ENCODE measurements at regions not wholly inside any gene's neighbourhood (a gene's known extent, or its start where the extent isn't known, plus 50 kb on each side); places are given as distances from the start of the nearest gene placed in this dataset.

DNA sequence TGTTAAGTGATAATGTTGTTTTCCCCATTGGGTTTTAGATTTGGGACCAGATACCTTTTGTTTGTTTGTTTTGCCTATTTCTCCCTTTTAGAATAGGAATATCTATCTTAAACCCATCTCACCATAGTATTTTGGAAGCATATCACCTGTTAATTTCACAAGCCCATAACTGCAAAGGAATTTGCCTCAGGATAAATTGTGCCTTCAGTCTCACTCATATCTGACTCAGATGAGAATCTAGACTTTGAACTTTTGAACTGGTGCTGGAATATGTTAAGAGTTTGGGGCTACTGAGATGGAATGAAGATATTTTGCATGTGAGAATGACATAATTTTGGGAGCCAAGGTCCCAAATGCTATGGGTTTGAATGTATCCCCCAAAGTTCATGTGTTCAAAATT lies 607.4 kb downstream of the HACE1 start:
- ChIA-PET POLR2A (no interaction called here), CTCF (interaction anchor here (0.6 kb wide), 1 partner anchor 40 kb away, joined by 3 read pairs; no protein-coding TSS in a partner anchor)
- Histone ChIP-seq H3K27ac (ENCODE audit: insufficient read depth in 1 of 2, low read depth in 1 of 2, low read length in 2 of 2, poor library complexity in 1 of 2, severe bottlenecking in 2 of 2) (no peak overlapping the region), H3K9me3 (ENCODE audit: control extremely low read depth in 1 of 5, control insufficient read depth in 4 of 5, insufficient read depth in 2 of 5, low read depth in 1 of 5, low read length in 4 of 5) (peaks cover 0 to 2% (median 0%) of the 10 kb centered on the region in 5 experiments), H3K27me3 (replicated peaks in 2 of 5; ENCODE audit: control insufficient read depth in 4 of 5, insufficient read depth in 5 of 5, low read length in 4 of 5) (peaks cover 0 to 3% (median 0%) of the 10 kb centered on the region in 5 experiments), H3K36me3 (ENCODE audit: control insufficient read depth in 4 of 4, insufficient read depth in 4 of 4, low read length in 3 of 4) (no peaks in the 10 kb centered on the region), H3K4me1 (ENCODE audit: control extremely low read depth in 1 of 4, control insufficient read depth in 4 of 4, insufficient read depth in 4 of 4, low read length in 3 of 4) (no peaks in the 10 kb centered on the region), H3K4me3 (ENCODE audit: control insufficient read depth in 1 of 7, extremely low read depth in 1 of 7, insufficient read depth in 4 of 7, low read depth in 2 of 7, low read length in 6 of 7) (no peak overlapping the region)
- no peak for DNase-seq

DNA sequence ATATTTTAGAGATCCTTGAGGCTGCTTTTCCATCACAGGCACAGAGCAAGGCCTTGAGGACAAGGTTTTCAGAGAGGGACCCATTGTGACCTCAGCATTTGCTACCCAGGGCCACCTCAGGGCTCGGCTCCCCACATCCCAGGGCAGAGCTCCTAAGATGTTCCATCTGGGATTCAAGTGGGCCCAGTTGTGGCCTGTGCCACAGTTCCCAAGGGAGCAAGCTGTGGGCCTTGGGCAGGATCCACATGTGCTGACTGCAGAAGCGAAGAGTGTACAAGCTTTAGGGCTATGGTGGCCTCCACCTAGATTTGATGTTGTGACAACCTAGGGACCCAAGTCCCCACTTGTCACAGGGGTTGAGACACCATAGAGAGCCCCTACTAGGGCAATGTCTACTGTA lies 608.1 kb downstream of the HACE1 start:
- ChIA-PET POLR2A (no interaction called here), CTCF (no interaction called here)
- peaks cover 0 to 1% (median 0%) of the 10 kb centered on the region in 5 experiments for H3K27me3 ChIP-seq (replicated peaks in 2 of 5; ENCODE audit: control insufficient read depth in 4 of 5, insufficient read depth in 5 of 5, low read length in 4 of 5)
- 71% methylated on average over 2 of the region's 2 CpGs for WGBS (ENCODE audit: insufficient coverage)
- H3K36me3 ChIP-seq (ENCODE audit: control insufficient read depth in 4 of 4, insufficient read depth in 4 of 4, low read length in 3 of 4): no peaks in the 10 kb centered on the region
- no peak overlapping the region for H3K4me3 ChIP-seq (ENCODE audit: control insufficient read depth in 1 of 7, extremely low read depth in 1 of 7, insufficient read depth in 4 of 7, low read depth in 2 of 7, low read length in 6 of 7)
- peaks cover 0 to 2% (median 0%) of the 10 kb centered on the region in 5 experiments for H3K9me3 ChIP-seq (ENCODE audit: control extremely low read depth in 1 of 5, control insufficient read depth in 4 of 5, insufficient read depth in 2 of 5, low read depth in 1 of 5, low read length in 4 of 5)
- no peak overlapping the region for H3K27ac ChIP-seq (ENCODE audit: insufficient read depth in 1 of 2, low read depth in 1 of 2, low read length in 2 of 2, poor library complexity in 1 of 2, severe bottlenecking in 2 of 2)
- no peaks in the 10 kb centered on the region for H3K4me1 ChIP-seq (ENCODE audit: control extremely low read depth in 1 of 4, control insufficient read depth in 4 of 4, insufficient read depth in 4 of 4, low read length in 3 of 4)
- DNase-seq: no peak

DNA sequence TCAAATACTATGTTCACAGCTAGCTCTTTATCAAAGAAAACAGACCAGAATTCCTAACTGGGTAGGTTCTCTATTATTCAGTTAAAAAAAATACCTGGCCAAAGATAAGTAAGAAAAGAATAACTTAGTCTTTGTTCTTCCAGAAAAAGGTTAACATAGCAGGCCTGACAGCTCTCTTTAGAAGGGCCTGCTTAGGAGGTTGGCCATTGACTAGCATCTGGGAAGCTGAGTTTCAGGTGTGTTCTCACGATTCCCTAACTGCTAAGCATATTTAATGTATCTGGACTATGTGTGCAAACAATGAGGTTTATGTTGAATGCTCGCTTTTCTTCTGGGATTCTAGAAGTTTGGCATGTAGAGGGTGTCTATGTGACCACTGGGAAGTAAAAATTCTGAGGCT lies 618.9 kb downstream of the HACE1 start:
- POLR2A ChIA-PET: no interaction called here

DNA sequence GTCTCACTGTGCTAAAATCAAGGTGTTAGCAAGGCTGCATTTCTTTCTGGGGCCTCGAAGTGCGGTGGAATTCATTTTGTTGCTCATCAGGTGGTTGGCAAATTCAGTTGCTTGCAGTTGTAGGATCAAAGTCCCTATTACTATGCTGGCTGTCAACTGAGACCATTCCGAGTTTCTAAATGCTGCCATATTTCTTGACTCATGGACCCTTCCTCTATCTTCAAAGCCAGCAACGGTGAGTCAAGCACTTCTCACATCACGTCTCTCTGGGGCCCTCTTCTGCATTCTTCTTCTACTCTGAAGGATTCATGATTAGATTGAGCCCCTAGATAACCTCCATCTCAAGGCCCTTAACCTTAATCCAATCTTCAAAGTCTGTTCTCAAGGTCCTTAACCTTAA lies 619.7 kb downstream of the HACE1 start:
- no peak for DNase-seq
- 95% methylated on average over 4 of the region's 5 CpGs for WGBS (ENCODE audit: insufficient coverage)
- H3K36me3 ChIP-seq (ENCODE audit: control insufficient read depth in 4 of 4, insufficient read depth in 4 of 4, low read length in 3 of 4): no peaks in the 10 kb centered on the region
- peaks cover 0 to 1% (median 0%) of the 10 kb centered on the region in 5 experiments for H3K27me3 ChIP-seq (replicated peaks in 2 of 5; ENCODE audit: control insufficient read depth in 4 of 5, insufficient read depth in 5 of 5, low read length in 4 of 5)
- H3K4me3 ChIP-seq (ENCODE audit: control insufficient read depth in 1 of 7, extremely low read depth in 1 of 7, insufficient read depth in 4 of 7, low read depth in 2 of 7, low read length in 6 of 7): no peak overlapping the region
- CTCF ChIA-PET: no interaction called here
- no peak overlapping the region for H3K27ac ChIP-seq (ENCODE audit: insufficient read depth in 1 of 2, low read depth in 1 of 2, low read length in 2 of 2, poor library complexity in 1 of 2, severe bottlenecking in 2 of 2)
- H3K9me3 ChIP-seq (ENCODE audit: control extremely low read depth in 1 of 5, control insufficient read depth in 4 of 5, insufficient read depth in 2 of 5, low read depth in 1 of 5, low read length in 4 of 5): no peaks in the 10 kb centered on the region
- POLR2A ChIA-PET: no interaction called here
- no peaks in the 10 kb centered on the region for H3K4me1 ChIP-seq (ENCODE audit: control extremely low read depth in 1 of 4, control insufficient read depth in 4 of 4, insufficient read depth in 4 of 4, low read length in 3 of 4)

More for the DNA sequence above, 618.9 kb downstream of the HACE1 start:
- no peak for DNase-seq
- H3K27me3 ChIP-seq (replicated peaks in 2 of 5; ENCODE audit: control insufficient read depth in 4 of 5, insufficient read depth in 5 of 5, low read length in 4 of 5): peaks cover 0 to 1% (median 0%) of the 10 kb centered on the region in 5 experiments
- H3K4me3 ChIP-seq (ENCODE audit: control insufficient read depth in 1 of 7, extremely low read depth in 1 of 7, insufficient read depth in 4 of 7, low read depth in 2 of 7, low read length in 6 of 7): no peak overlapping the region
- no peaks in the 10 kb centered on the region for H3K9me3 ChIP-seq (ENCODE audit: control extremely low read depth in 1 of 5, control insufficient read depth in 4 of 5, insufficient read depth in 2 of 5, low read depth in 1 of 5, low read length in 4 of 5)
- H3K27ac ChIP-seq (ENCODE audit: insufficient read depth in 1 of 2, low read depth in 1 of 2, low read length in 2 of 2, poor library complexity in 1 of 2, severe bottlenecking in 2 of 2): no peak overlapping the region
- H3K36me3 ChIP-seq (ENCODE audit: control insufficient read depth in 4 of 4, insufficient read depth in 4 of 4, low read length in 3 of 4): no peaks in the 10 kb centered on the region
- WGBS (ENCODE audit: insufficient coverage): 100% methylated on average over 1 of the region's 2 CpGs
- CTCF ChIA-PET: no interaction called here
- no peaks in the 10 kb centered on the region for H3K4me1 ChIP-seq (ENCODE audit: control extremely low read depth in 1 of 4, control insufficient read depth in 4 of 4, insufficient read depth in 4 of 4, low read length in 3 of 4)

DNA sequence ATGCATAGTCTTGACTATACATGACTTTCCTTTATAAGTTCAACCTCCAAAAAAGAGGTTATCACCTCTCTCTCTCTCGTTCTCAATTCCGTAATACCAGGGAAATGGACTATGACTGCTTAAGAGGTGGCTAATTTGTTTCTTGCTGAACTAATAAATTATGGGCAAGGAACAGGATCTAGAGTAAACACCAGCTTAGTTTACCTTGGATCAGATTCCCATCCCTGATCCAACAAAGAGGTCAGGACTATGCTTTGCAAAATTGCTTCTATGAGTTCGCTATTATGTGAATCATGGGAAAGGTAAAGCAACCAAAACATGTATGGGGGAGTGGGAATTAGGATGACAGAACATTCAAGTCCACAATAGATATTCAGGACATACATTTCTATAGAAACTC lies 630.7 kb downstream of the HACE1 start:
- H3K27ac ChIP-seq (ENCODE audit: insufficient read depth in 1 of 2, low read depth in 1 of 2, low read length in 2 of 2, poor library complexity in 1 of 2, severe bottlenecking in 2 of 2): no peak overlapping the region
- no peak overlapping the region for H3K4me3 ChIP-seq (ENCODE audit: control insufficient read depth in 1 of 7, extremely low read depth in 1 of 7, insufficient read depth in 4 of 7, low read depth in 2 of 7, low read length in 6 of 7)
- no CpG with 5 or more reads among the region's 3 CpGs for WGBS (ENCODE audit: insufficient coverage)
- H3K27me3 ChIP-seq (replicated peaks in 2 of 5; ENCODE audit: control insufficient read depth in 4 of 5, insufficient read depth in 5 of 5, low read length in 4 of 5): no peaks in the 10 kb centered on the region
- H3K4me1 ChIP-seq (ENCODE audit: control extremely low read depth in 1 of 4, control insufficient read depth in 4 of 4, insufficient read depth in 4 of 4, low read length in 3 of 4): no peaks in the 10 kb centered on the region
- DNase-seq: no peak
- no peaks in the 10 kb centered on the region for H3K9me3 ChIP-seq (ENCODE audit: control extremely low read depth in 1 of 5, control insufficient read depth in 4 of 5, insufficient read depth in 2 of 5, low read depth in 1 of 5, low read length in 4 of 5)
- no peaks in the 10 kb centered on the region for H3K36me3 ChIP-seq (ENCODE audit: control insufficient read depth in 4 of 4, insufficient read depth in 4 of 4, low read length in 3 of 4)
- POLR2A ChIA-PET: no interaction called here
- CTCF ChIA-PET: no interaction called here

DNA sequence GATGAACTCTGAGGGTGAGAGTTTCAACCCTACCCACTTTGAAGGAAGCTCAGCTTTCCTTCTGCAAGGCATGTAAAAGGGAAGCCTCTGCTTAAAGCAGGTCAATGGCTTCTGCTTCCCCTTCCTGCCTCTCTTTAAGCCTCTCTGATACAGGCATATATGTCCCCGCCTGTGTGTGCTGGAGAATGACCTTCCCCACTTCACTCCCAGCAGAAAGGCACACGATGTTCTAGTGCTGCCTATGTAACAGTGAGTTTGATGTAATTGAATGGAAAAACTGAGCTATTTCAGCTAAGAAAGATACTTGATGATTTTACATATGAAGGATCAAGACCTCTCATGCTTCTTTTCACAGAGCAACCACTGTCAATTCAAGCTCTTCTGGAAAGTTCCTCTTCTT lies 632.2 kb downstream of the HACE1 start:
- H3K4me3 ChIP-seq (ENCODE audit: control insufficient read depth in 1 of 7, extremely low read depth in 1 of 7, insufficient read depth in 4 of 7, low read depth in 2 of 7, low read length in 6 of 7): no peak overlapping the region
- WGBS (ENCODE audit: insufficient coverage): no CpG with 5 or more reads among the region's 2 CpGs

DNA sequence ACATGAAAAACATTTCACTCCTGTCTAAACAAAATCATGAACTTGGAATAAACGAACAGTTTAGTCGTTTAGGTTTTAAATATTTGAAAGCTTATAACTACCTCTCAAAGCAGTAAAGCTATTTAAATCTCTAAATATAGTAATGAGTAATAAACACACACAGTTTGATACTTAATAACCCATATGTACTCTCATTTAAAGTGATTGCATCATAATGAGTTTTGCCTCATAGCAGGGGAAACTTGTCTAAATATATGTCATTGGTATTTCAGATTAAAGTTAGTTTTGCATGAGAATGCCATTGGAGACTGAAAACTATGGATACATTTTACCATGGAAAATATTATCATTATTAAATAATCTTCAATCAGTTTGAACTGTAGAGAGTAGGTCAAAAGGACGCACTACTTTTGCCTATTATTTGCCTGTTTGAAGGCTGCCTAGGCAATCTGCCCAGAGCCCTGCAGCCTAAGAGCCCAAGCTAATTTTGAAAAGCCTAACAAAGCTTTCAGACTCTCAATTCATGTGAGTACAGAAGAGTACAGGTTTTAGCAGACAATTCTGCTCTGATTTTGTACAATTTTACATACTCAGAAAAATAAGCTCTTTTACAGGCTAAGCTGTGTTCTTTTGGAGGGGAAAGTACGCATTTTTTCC lies 632.8 kb downstream of the HACE1 start:
- no peak for DNase-seq
- Histone ChIP-seq H3K36me3 (ENCODE audit: control insufficient read depth in 4 of 4, insufficient read depth in 4 of 4, low read length in 3 of 4) (no peaks in the 10 kb centered on the region), H3K27ac (ENCODE audit: insufficient read depth in 1 of 2, low read depth in 1 of 2, low read length in 2 of 2, poor library complexity in 1 of 2, severe bottlenecking in 2 of 2) (no peak overlapping the region), H3K4me1 (ENCODE audit: control extremely low read depth in 1 of 4, control insufficient read depth in 4 of 4, insufficient read depth in 4 of 4, low read length in 3 of 4) (no peaks in the 10 kb centered on the region), H3K9me3 (ENCODE audit: control extremely low read depth in 1 of 5, control insufficient read depth in 4 of 5, insufficient read depth in 2 of 5, low read depth in 1 of 5, low read length in 4 of 5) (no peaks in the 10 kb centered on the region), H3K4me3 (ENCODE audit: control insufficient read depth in 1 of 7, extremely low read depth in 1 of 7, insufficient read depth in 4 of 7, low read depth in 2 of 7, low read length in 6 of 7) (no peak overlapping the region), H3K27me3 (replicated peaks in 2 of 5; ENCODE audit: control insufficient read depth in 4 of 5, insufficient read depth in 5 of 5, low read length in 4 of 5) (no peaks in the 10 kb centered on the region)
- ChIA-PET POLR2A (no interaction called here), CTCF (no interaction called here)
- WGBS (ENCODE audit: insufficient coverage): 100% methylated on average over 2 of the region's 4 CpGs

More for the DNA sequence above, 632.2 kb downstream of the HACE1 start:
- Histone ChIP-seq H3K27me3 (replicated peaks in 2 of 5; ENCODE audit: control insufficient read depth in 4 of 5, insufficient read depth in 5 of 5, low read length in 4 of 5) (no peaks in the 10 kb centered on the region), H3K4me1 (ENCODE audit: control extremely low read depth in 1 of 4, control insufficient read depth in 4 of 4, insufficient read depth in 4 of 4, low read length in 3 of 4) (no peaks in the 10 kb centered on the region), H3K9me3 (ENCODE audit: control extremely low read depth in 1 of 5, control insufficient read depth in 4 of 5, insufficient read depth in 2 of 5, low read depth in 1 of 5, low read length in 4 of 5) (no peaks in the 10 kb centered on the region), H3K27ac (ENCODE audit: insufficient read depth in 1 of 2, low read depth in 1 of 2, low read length in 2 of 2, poor library complexity in 1 of 2, severe bottlenecking in 2 of 2) (no peak overlapping the region), H3K36me3 (ENCODE audit: control insufficient read depth in 4 of 4, insufficient read depth in 4 of 4, low read length in 3 of 4) (no peaks in the 10 kb centered on the region)
- POLR2A ChIA-PET: no interaction called here
- DNase-seq: no peak
- CTCF ChIA-PET: no interaction called here
